ENCODE measurements at regions not wholly inside any gene's neighbourhood (a gene's known extent, or its start where the extent isn't known, plus 50 kb on each side); places are given as distances from the start of the nearest gene placed in this dataset.

- no peak overlapping the region for H3K27ac ChIP-seq
- intact Hi-C loops (cut with DNase I) = no loop called here
- H3K36me3 ChIP-seq = no peaks in the 10 kb centered on the region
- no peak overlapping the region for H3K4me3 ChIP-seq
- H3K4me1 ChIP-seq = peaks cover 0 to 3% (median 0%) of the 10 kb centered on the region in 3 donors
- TF ChIP-seq POLR2A (IDR thresholded peaks at IDR 0.05) (no peak), CTCF (IDR thresholded peaks at IDR 0.05) (no peak)
- H3K9me3 ChIP-seq = no peaks in the 10 kb centered on the region
- peaks cover 0 to 82% (median 2%) of the 10 kb centered on the region in 4 donors for H3K27me3 ChIP-seq
- 55 to 56% methylated on average over 3 of the region's 3 CpGs for WGBS, 2 donors
- no peak for DNase-seq
Observed at GRCh38 chr20:37643400-37643799, 50.4 kb upstream of the CTNNBL1 start.

- no peak for TF ChIP-seq POLR2A (IDR thresholded peaks at IDR 0.05)
- TF ChIP-seq CTCF (IDR thresholded peaks at IDR 0.05) = no peak
- intact Hi-C loops (cut with DNase I) = no loop called here
- DNase-seq = no peak
- no peak overlapping the region for H3K4me3 ChIP-seq
- H3K4me1 ChIP-seq = no peaks in the 10 kb centered on the region
- no peaks in the 10 kb centered on the region for H3K36me3 ChIP-seq
- no peaks in the 10 kb centered on the region for H3K9me3 ChIP-seq
- 68 to 69% methylated on average over 1 of the region's 1 CpG for WGBS, 2 donors
- no peak overlapping the region for H3K27ac ChIP-seq
- H3K27me3 ChIP-seq = peaks cover 0 to 82% (median 2%) of the 10 kb centered on the region in 4 donors
Observed at GRCh38 chr20:37642246-37642645, 51.6 kb upstream of the CTNNBL1 start.

GRCh38 chr20:37640600-37641561 is 52.9 kb upstream of the CTNNBL1 start:
- DNase-seq = no peak
- H3K4me3 ChIP-seq = no peak overlapping the region
- WGBS, 2 donors = 38 to 51% methylated on average over 8 to 10 of the region's 13 CpGs
- no peaks in the 10 kb centered on the region for H3K4me1 ChIP-seq
- no peaks in the 10 kb centered on the region for H3K9me3 ChIP-seq
- intact Hi-C loops (cut with DNase I) = no loop called here
- H3K27me3 ChIP-seq = peaks cover 0 to 93% (median 2%) of the 10 kb centered on the region in 4 donors
- TF ChIP-seq POLR2A (IDR thresholded peaks at IDR 0.05) (no peak), CTCF (IDR thresholded peaks at IDR 0.05) (no peak)
- no peak overlapping the region for H3K27ac ChIP-seq
- H3K36me3 ChIP-seq = no peaks in the 10 kb centered on the region

- Histone ChIP-seq H3K27ac (no peak overlapping the region), H3K9me3 (peaks cover 0 to 14% (median 5%) of the 10 kb centered on the region in 3 donors), H3K36me3 (no peaks in the 10 kb centered on the region), H3K27me3 (peaks cover 0 to 91% (median 3%) of the 10 kb centered on the region in 4 donors), H3K4me1 (no peaks in the 10 kb centered on the region), H3K4me3 (no peak overlapping the region)
- no peak for DNase-seq
- intact Hi-C loops (cut with DNase I) = no loop called here
- TF ChIP-seq POLR2A (IDR thresholded peaks at IDR 0.05) = no peak
- no peak for TF ChIP-seq CTCF (IDR thresholded peaks at IDR 0.05)
- 80 to 86% methylated on average over 1 to 2 of the region's 2 CpGs for WGBS, 2 donors
Observed at GRCh38 chr20:37638527-37638926, 55.3 kb upstream of the CTNNBL1 start.

DNA sequence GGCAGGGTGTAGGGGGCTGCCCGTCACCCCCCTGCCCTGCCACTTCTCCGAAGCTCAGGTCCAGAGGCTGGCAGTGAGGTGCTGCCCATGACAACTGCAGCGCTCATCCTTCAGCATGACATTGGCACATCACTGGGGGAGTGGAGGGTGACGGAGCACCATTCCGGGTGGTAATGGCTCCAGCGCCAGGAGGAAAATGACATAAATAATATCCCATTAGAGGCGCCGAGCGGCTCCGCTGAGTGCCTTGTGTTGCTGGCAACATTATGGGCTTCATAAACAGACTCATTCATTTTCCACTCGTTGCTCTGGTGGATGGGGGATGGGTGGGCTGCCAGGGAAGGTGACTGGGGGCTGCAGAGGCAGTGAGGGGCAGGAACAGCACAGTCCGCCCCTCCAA is 56.9 kb upstream of the CTNNBL1 start:
- H3K27me3 ChIP-seq = peaks cover 0 to 91% (median 3%) of the 10 kb centered on the region in 4 donors
- no peak for DNase-seq
- peaks cover 0 to 14% (median 5%) of the 10 kb centered on the region in 3 donors for H3K9me3 ChIP-seq
- 65 to 88% methylated on average over 4 to 12 of the region's 12 CpGs for whole genome bisulfite sequencing, 2 donors
- no peak for TF ChIP-seq POLR2A (IDR thresholded peaks at IDR 0.05)
- H3K36me3 ChIP-seq = no peaks in the 10 kb centered on the region
- H3K4me3 ChIP-seq = no peak overlapping the region
- H3K4me1 ChIP-seq = no peaks in the 10 kb centered on the region
- intact Hi-C loops (cut with DNase I) = no loop called here
- H3K27ac ChIP-seq = no peak overlapping the region

Measured in esophagus squamous epithelium (tissue), 5 donors.